Hepatocyte (in vitro differentiated cells): ENCODE measurements at regions not wholly inside any gene's neighbourhood (a gene's known extent, or its start where the extent isn't known, plus 50 kb on each side); places are given as distances from the start of the nearest gene placed in this dataset.
"Not testable (repeated sequence)": the region's sequence is repeated elsewhere in the genome, so short reads cannot be mapped to it uniquely, and the experiment has no call there.

Experiments
- EZH2 ChIP-seq: fragments of 200-600 bp; sonication (generic); IDR thresholded peaks from 2 replicates; pipeline ENCODE4 v1.6.1; 2016; ENCODE audit warnings: antibody characterized with exemption, mild to moderate bottlenecking, borderline replicate concordance
- EZH2phosphoT487 ChIP-seq: fragments of 200-600 bp; sonication (generic); IDR thresholded peaks from one replicate; pipeline ENCODE4 v1.6.1; 2018; ENCODE audit warnings: antibody characterized with exemption, mild to moderate bottlenecking, low read depth, moderate library complexity; ENCODE audit not compliant: unreplicated experiment, severe bottlenecking
- TF ChIP-seq, protein P1 (sequence below): fragments of 200-600 bp; sonication (generic); IDR thresholded peaks from 2 replicates; pipeline ENCODE4 v1.5.1; 2016; ENCODE audit warnings: antibody characterized with exemption, mild to moderate bottlenecking; ENCODE audit not compliant: poor library complexity

DNA sequence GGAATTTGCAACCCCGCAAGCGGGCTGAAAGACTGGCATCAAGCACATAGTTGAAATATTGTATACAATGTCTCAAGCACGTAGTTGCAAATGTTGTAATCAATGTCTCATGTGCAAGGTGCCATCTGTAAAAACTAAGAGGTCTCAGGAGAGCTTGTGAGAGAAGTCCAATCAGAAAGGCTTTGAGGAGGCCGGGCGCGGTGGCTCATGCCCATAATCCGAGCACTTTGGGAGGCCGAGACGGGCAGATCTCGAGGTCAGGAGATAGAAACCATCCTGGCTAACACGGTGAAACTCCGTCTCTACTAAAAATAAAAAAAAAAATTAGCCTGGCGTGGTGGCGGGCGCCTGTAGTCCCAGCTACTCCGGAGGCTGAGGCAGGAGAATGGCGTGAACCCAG, 1414.7 kb downstream of the BRD1 start:
- TF ChIP-seq, protein P1, sequence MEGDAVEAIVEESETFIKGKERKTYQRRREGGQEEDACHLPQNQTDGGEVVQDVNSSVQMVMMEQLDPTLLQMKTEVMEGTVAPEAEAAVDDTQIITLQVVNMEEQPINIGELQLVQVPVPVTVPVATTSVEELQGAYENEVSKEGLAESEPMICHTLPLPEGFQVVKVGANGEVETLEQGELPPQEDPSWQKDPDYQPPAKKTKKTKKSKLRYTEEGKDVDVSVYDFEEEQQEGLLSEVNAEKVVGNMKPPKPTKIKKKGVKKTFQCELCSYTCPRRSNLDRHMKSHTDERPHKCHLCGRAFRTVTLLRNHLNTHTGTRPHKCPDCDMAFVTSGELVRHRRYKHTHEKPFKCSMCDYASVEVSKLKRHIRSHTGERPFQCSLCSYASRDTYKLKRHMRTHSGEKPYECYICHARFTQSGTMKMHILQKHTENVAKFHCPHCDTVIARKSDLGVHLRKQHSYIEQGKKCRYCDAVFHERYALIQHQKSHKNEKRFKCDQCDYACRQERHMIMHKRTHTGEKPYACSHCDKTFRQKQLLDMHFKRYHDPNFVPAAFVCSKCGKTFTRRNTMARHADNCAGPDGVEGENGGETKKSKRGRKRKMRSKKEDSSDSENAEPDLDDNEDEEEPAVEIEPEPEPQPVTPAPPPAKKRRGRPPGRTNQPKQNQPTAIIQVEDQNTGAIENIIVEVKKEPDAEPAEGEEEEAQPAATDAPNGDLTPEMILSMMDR: not testable (repeated sequence)
- not testable (repeated sequence) for TF ChIP-seq EZH2phosphoT487, EZH2
